ENCODE measurements at regions not wholly inside any gene's neighbourhood (a gene's known extent, or its start where the extent isn't known, plus 50 kb on each side); places are given as distances from the start of the nearest gene placed in this dataset.

GRCh38 chr9:108545436-108545835 lies 310.4 kb downstream of the ACTL7B start:
- Histone ChIP-seq H3K36me3 (no peaks in the 10 kb centered on the region), H3K27ac (no peak overlapping the region), H3K9me3 (no peaks in the 10 kb centered on the region), H3K4me3 (no peak overlapping the region), H3K27me3 (no peaks in the 10 kb centered on the region), H3K4me1 (peaks cover 18 to 61% (median 23%) of the 10 kb centered on the region in 3 donors)
- intact Hi-C loops (cut with DNase I): no loop called here
- whole genome bisulfite sequencing, 2 donors: 88 to 96% methylated on average over 3 to 4 of the region's 4 CpGs
- TF ChIP-seq, protein P1, sequence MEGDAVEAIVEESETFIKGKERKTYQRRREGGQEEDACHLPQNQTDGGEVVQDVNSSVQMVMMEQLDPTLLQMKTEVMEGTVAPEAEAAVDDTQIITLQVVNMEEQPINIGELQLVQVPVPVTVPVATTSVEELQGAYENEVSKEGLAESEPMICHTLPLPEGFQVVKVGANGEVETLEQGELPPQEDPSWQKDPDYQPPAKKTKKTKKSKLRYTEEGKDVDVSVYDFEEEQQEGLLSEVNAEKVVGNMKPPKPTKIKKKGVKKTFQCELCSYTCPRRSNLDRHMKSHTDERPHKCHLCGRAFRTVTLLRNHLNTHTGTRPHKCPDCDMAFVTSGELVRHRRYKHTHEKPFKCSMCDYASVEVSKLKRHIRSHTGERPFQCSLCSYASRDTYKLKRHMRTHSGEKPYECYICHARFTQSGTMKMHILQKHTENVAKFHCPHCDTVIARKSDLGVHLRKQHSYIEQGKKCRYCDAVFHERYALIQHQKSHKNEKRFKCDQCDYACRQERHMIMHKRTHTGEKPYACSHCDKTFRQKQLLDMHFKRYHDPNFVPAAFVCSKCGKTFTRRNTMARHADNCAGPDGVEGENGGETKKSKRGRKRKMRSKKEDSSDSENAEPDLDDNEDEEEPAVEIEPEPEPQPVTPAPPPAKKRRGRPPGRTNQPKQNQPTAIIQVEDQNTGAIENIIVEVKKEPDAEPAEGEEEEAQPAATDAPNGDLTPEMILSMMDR (IDR thresholded peaks at IDR 0.05): no peak
- no peak for DNase-seq

- TF ChIP-seq, protein P1 (IDR thresholded peaks at IDR 0.05): no peak
- TF ChIP-seq POLR2A (IDR thresholded peaks at IDR 0.05): no peak
- H3K27ac ChIP-seq: peak overlapping the region in 1 of 4 donors; percentile 9
- no peaks in the 10 kb centered on the region for H3K36me3 ChIP-seq
- intact Hi-C loops (cut with DNase I): no loop called here
- DNase-seq: no peak
- WGBS, 2 donors: 79 to 81% methylated on average over 2 of the region's 2 CpGs
- no peak overlapping the region for H3K4me3 ChIP-seq
- H3K9me3 ChIP-seq: no peaks in the 10 kb centered on the region
- no peaks in the 10 kb centered on the region for H3K27me3 ChIP-seq
- H3K4me1 ChIP-seq: peaks cover 12 to 55% (median 17%) of the 10 kb centered on the region in 3 donors
Observed at GRCh38 chr9:108544866-108545265, 310.9 kb downstream of the ACTL7B start.

DNA sequence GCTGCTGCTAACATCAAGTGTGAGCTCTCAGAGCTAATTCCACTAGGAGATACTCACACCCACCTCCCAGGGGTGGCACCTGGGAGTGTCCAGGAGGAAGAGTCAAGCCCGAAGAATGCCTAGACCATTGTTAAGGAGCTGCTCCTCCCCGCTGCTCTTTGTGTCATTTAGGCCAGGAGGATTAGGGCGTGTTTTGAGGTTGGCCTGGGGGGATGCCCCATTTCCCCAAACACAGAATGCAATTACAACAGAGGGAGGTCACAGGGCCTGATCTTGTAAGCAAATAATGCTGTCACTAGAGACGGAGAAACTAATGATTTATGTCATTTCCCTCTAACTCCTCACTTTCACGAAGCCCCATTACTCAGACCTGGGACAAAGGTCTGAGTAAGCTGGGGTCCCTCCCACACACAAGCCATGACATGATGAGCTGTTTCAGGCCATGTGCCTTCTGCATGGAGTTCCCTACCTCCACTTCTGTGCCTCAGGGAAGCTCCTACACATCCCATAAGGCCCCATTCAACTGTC lies 312.5 kb downstream of the ACTL7B start:
- DNase-seq: no peak
- Histone ChIP-seq H3K4me3 (no peak overlapping the region), H3K27ac (peak overlapping the region; percentile 11 to 87 (median 67)), H3K9me3 (no peaks in the 10 kb centered on the region), H3K36me3 (no peaks in the 10 kb centered on the region), H3K4me1 (peaks cover 0 to 40% (median 7%) of the 10 kb centered on the region in 3 donors), H3K27me3 (no peaks in the 10 kb centered on the region)
- TF ChIP-seq, protein P1 (IDR thresholded peaks at IDR 0.05): peak in 1 of 6 experiments; percentile 25
- no peak for TF ChIP-seq POLR2A (IDR thresholded peaks at IDR 0.05)
- WGBS, 2 donors: 46 to 56% methylated on average over 2 to 4 of the region's 5 CpGs
- intact Hi-C loops (cut with DNase I): no loop called here

- Histone ChIP-seq H3K9me3 (no peaks in the 10 kb centered on the region), H3K36me3 (no peaks in the 10 kb centered on the region), H3K4me1 (peaks cover 0 to 20% (median 6%) of the 10 kb centered on the region in 3 donors), H3K27me3 (no peaks in the 10 kb centered on the region), H3K4me3 (no peak overlapping the region), H3K27ac (no peak overlapping the region)
- TF ChIP-seq POLR2A (IDR thresholded peaks at IDR 0.05): no peak
- TF ChIP-seq, protein P1 (IDR thresholded peaks at IDR 0.05): no peak
- WGBS, 2 donors: 43 to 81% methylated on average over 6 to 7 of the region's 7 CpGs
- intact Hi-C loops (cut with DNase I): no loop called here
- no peak for DNase-seq
Observed at GRCh38 chr9:108537756-108538155, 318.0 kb downstream of the ACTL7B start.

- H3K27me3 ChIP-seq: no peaks in the 10 kb centered on the region
- WGBS, 2 donors: 86 to 93% methylated on average over 2 of the region's 2 CpGs
- DNase-seq: no peak
- no peak overlapping the region for H3K4me3 ChIP-seq
- intact Hi-C loops (cut with DNase I): no loop called here
- H3K4me1 ChIP-seq: peaks cover 0 to 13% (median 0%) of the 10 kb centered on the region in 3 donors
- no peaks in the 10 kb centered on the region for H3K36me3 ChIP-seq
- H3K27ac ChIP-seq: no peak overlapping the region
- H3K9me3 ChIP-seq: no peaks in the 10 kb centered on the region
- no peak for TF ChIP-seq POLR2A (IDR thresholded peaks at IDR 0.05)
- TF ChIP-seq, protein P1 (IDR thresholded peaks at IDR 0.05): no peak
Observed at GRCh38 chr9:108536836-108537601, 318.8 kb downstream of the ACTL7B start.
